Immature natural killer cell (primary cell): ENCODE measurements at regions not wholly inside any gene's neighbourhood (a gene's known extent, or its start where the extent isn't known, plus 50 kb on each side); places are given as distances from the start of the nearest gene placed in this dataset.

Source experiments
- DNase-seq, 3 donors: peaks; one replicate each; pipeline ENCODE4 v3.0.0; 2022; ENCODE audit warnings: mixed read lengths in 1 of 3
- H3K27ac Mint-ChIP-seq, 6 donors: one replicate each; pipeline ENCODE4 v1.8.0; 2020; ENCODE audit warnings: mixed read lengths in 6 of 6, mild to moderate bottlenecking in 5 of 6, inconsistent platforms in 4 of 6, moderate library complexity in 3 of 6
- H3K27me3 Mint-ChIP-seq, 3 donors: one replicate each; pipeline ENCODE4 v1.8.0; 2020 to 2021; ENCODE audit warnings: low read depth in 3 of 3, mild to moderate bottlenecking in 3 of 3, mixed read lengths in 3 of 3, moderate library complexity in 3 of 3, inconsistent platforms in 1 of 3
- H3K36me3 Mint-ChIP-seq, 3 donors: one replicate each; pipeline ENCODE4 v1.8.0; 2020; ENCODE audit warnings: mixed read lengths in 3 of 3, inconsistent platforms in 2 of 3, mild to moderate bottlenecking in 2 of 3
- H3K4me1 Mint-ChIP-seq, 2 donors: one replicate each; pipeline ENCODE4 v1.8.0; 2020; ENCODE audit warnings: inconsistent platforms in 2 of 2, mild to moderate bottlenecking in 2 of 2, mixed read lengths in 2 of 2, moderate library complexity in 1 of 2
- H3K4me3 Mint-ChIP-seq, 5 donors: one replicate each; pipeline ENCODE4 v1.8.0; 2020; ENCODE audit warnings: mild to moderate bottlenecking in 5 of 5, mixed read lengths in 5 of 5, inconsistent platforms in 3 of 5, moderate library complexity in 3 of 5
- H3K9me3 Mint-ChIP-seq, 6 donors: one replicate each; pipeline ENCODE4 v1.8.0; 2020; ENCODE audit warnings: mild to moderate bottlenecking in 6 of 6, mixed read lengths in 6 of 6, inconsistent platforms in 4 of 6, moderate library complexity in 3 of 6

- peaks cover 0 to 10% (median 5%) of the 10 kb centered on the region in 6 donors for H3K9me3 Mint-ChIP-seq
- H3K27me3 Mint-ChIP-seq, result peaks cover 3 to 7% (median 6%) of the 10 kb centered on the region in 3 donors
- H3K27ac Mint-ChIP-seq, result no peak overlapping the region
- no peak for DNase-seq
- no peaks in the 10 kb centered on the region for H3K4me1 Mint-ChIP-seq
- no peaks in the 10 kb centered on the region for H3K36me3 Mint-ChIP-seq
- no peak overlapping the region for H3K4me3 Mint-ChIP-seq
These were observed 122.4 kb upstream of the PGRMC2 start for GRCh38 chr4:128410037-128410436.

GRCh38 chr4:128403586-128403985 lies 116.0 kb upstream of the PGRMC2 start:
- DNase-seq, result no peak
- no peaks in the 10 kb centered on the region for H3K4me1 Mint-ChIP-seq
- no peak overlapping the region for H3K27ac Mint-ChIP-seq
- peaks cover 0 to 12% (median 0%) of the 10 kb centered on the region in 3 donors for H3K27me3 Mint-ChIP-seq
- H3K4me3 Mint-ChIP-seq, result no peak overlapping the region
- H3K9me3 Mint-ChIP-seq, result peaks cover 0 to 28% (median 12%) of the 10 kb centered on the region in 6 donors
- peaks cover 5 to 8% (median 6%) of the 10 kb centered on the region in 3 donors for H3K36me3 Mint-ChIP-seq

GRCh38 chr4:128394778-128395177 lies 107.2 kb upstream of the PGRMC2 start:
- Mint-ChIP-seq H3K36me3 (no peaks in the 10 kb centered on the region), H3K4me3 (no peak overlapping the region), H3K27ac (no peak overlapping the region), H3K27me3 (peaks cover 0 to 4% (median 3%) of the 10 kb centered on the region in 3 donors), H3K9me3 (peaks cover 0 to 7% (median under 1%) of the 10 kb centered on the region in 6 donors), H3K4me1 (no peaks in the 10 kb centered on the region)
- no peak for DNase-seq

GRCh38 chr4:128393101-128393704 lies 105.6 kb upstream of the PGRMC2 start:
- no peak overlapping the region for H3K4me3 Mint-ChIP-seq
- no peaks in the 10 kb centered on the region for H3K36me3 Mint-ChIP-seq
- no peak overlapping the region for H3K27ac Mint-ChIP-seq
- H3K4me1 Mint-ChIP-seq, result no peaks in the 10 kb centered on the region
- DNase-seq, result no peak
- H3K27me3 Mint-ChIP-seq, result peaks cover 0 to 3% (median 0%) of the 10 kb centered on the region in 3 donors
- H3K9me3 Mint-ChIP-seq, result peaks cover 0 to 4% (median under 1%) of the 10 kb centered on the region in 6 donors

GRCh38 chr4:128390475-128390996 lies 102.9 kb upstream of the PGRMC2 start:
- no peak overlapping the region for H3K4me3 Mint-ChIP-seq
- no peaks in the 10 kb centered on the region for H3K36me3 Mint-ChIP-seq
- DNase-seq, result no peak
- no peaks in the 10 kb centered on the region for H3K4me1 Mint-ChIP-seq
- H3K27me3 Mint-ChIP-seq, result peaks cover 0 to 3% (median 0%) of the 10 kb centered on the region in 3 donors
- H3K9me3 Mint-ChIP-seq, result no peaks in the 10 kb centered on the region
- no peak overlapping the region for H3K27ac Mint-ChIP-seq

- DNase-seq, result no peak
- no peaks in the 10 kb centered on the region for H3K9me3 Mint-ChIP-seq
- no peak overlapping the region for H3K27ac Mint-ChIP-seq
- H3K36me3 Mint-ChIP-seq, result no peaks in the 10 kb centered on the region
- no peak overlapping the region for H3K4me3 Mint-ChIP-seq
- H3K4me1 Mint-ChIP-seq, result no peaks in the 10 kb centered on the region
- peaks cover 0 to 3% (median 0%) of the 10 kb centered on the region in 3 donors for H3K27me3 Mint-ChIP-seq
These were observed 101.2 kb upstream of the PGRMC2 start for GRCh38 chr4:128388796-128389195.

GRCh38 chr4:128388352-128388630 lies 100.7 kb upstream of the PGRMC2 start:
- no peaks in the 10 kb centered on the region for H3K4me1 Mint-ChIP-seq
- H3K27ac Mint-ChIP-seq, result no peak overlapping the region
- no peak overlapping the region for H3K4me3 Mint-ChIP-seq
- H3K9me3 Mint-ChIP-seq, result no peaks in the 10 kb centered on the region
- no peaks in the 10 kb centered on the region for H3K36me3 Mint-ChIP-seq
- peaks cover 0 to 4% (median 0%) of the 10 kb centered on the region in 3 donors for H3K27me3 Mint-ChIP-seq
- DNase-seq, result no peak

- Mint-ChIP-seq H3K27me3 (peaks cover 0 to 5% (median 0%) of the 10 kb centered on the region in 3 donors), H3K4me1 (no peaks in the 10 kb centered on the region), H3K36me3 (no peaks in the 10 kb centered on the region), H3K9me3 (no peaks in the 10 kb centered on the region), H3K4me3 (no peak overlapping the region), H3K27ac (no peak overlapping the region)
- no peak for DNase-seq
These were observed 100.2 kb upstream of the PGRMC2 start for GRCh38 chr4:128387600-128388351.

GRCh38 chr4:128386761-128387599 lies 99.4 kb upstream of the PGRMC2 start:
- no peak overlapping the region for H3K27ac Mint-ChIP-seq
- no peaks in the 10 kb centered on the region for H3K36me3 Mint-ChIP-seq
- no peaks in the 10 kb centered on the region for H3K9me3 Mint-ChIP-seq
- no peaks in the 10 kb centered on the region for H3K4me1 Mint-ChIP-seq
- H3K4me3 Mint-ChIP-seq, result no peak overlapping the region
- DNase-seq, result no peak
- peaks cover 0 to 5% (median 0%) of the 10 kb centered on the region in 3 donors for H3K27me3 Mint-ChIP-seq

- H3K36me3 Mint-ChIP-seq, result no peaks in the 10 kb centered on the region
- H3K9me3 Mint-ChIP-seq, result no peaks in the 10 kb centered on the region
- H3K4me3 Mint-ChIP-seq, result no peak overlapping the region
- peaks cover 0 to 5% (median 0%) of the 10 kb centered on the region in 3 donors for H3K27me3 Mint-ChIP-seq
- no peak for DNase-seq
- H3K4me1 Mint-ChIP-seq, result no peaks in the 10 kb centered on the region
- H3K27ac Mint-ChIP-seq, result no peak overlapping the region
These were observed 98.2 kb upstream of the PGRMC2 start for GRCh38 chr4:128385683-128386304.

- Mint-ChIP-seq H3K9me3 (no peaks in the 10 kb centered on the region), H3K36me3 (no peaks in the 10 kb centered on the region), H3K27ac (no peak overlapping the region), H3K4me1 (no peaks in the 10 kb centered on the region), H3K4me3 (no peak overlapping the region), H3K27me3 (peaks cover 0 to 4% (median 0%) of the 10 kb centered on the region in 3 donors)
- no peak for DNase-seq
These were observed 97.4 kb upstream of the PGRMC2 start for GRCh38 chr4:128384765-128385598.

GRCh38 chr4:128384091-128384520 lies 96.5 kb upstream of the PGRMC2 start:
- H3K27me3 Mint-ChIP-seq, result peaks cover 0 to 2% (median 2%) of the 10 kb centered on the region in 3 donors
- no peaks in the 10 kb centered on the region for H3K9me3 Mint-ChIP-seq
- H3K4me1 Mint-ChIP-seq, result no peaks in the 10 kb centered on the region
- no peak overlapping the region for H3K27ac Mint-ChIP-seq
- no peak for DNase-seq
- H3K36me3 Mint-ChIP-seq, result no peaks in the 10 kb centered on the region
- H3K4me3 Mint-ChIP-seq, result no peak overlapping the region
